Activated B cell treated with CpG ODN at 0.5 μM for 24 hours (primary cell): ENCODE measurements at regions not wholly inside any gene's neighbourhood (a gene's known extent, or its start where the extent isn't known, plus 50 kb on each side); places are given as distances from the start of the nearest gene placed in this dataset.
"Not testable (repeated sequence)": the region's sequence is repeated elsewhere in the genome, so short reads cannot be mapped to it uniquely, and the experiment has no call there.

Experiments
- ATAC-seq: fragments of 200-7000 bp; cut with Tn5 transposase; one replicate; pipeline ENCODE4 v1.10.0; 2021; ENCODE audit warnings: low read depth, mild to moderate bottlenecking, moderate library complexity
- CTCF ChIA-PET: fragments of 350-600 bp; sonication (Branson Sonifier 250); formaldehyde crosslinking; loops from one replicate; lab custom pipeline; 2021; ENCODE audit warnings: antibody characterized with exemption; lab: Charles Lee
- POLR2A ChIA-PET: fragments of 350-600 bp; sonication (Branson Sonifier 250); formaldehyde crosslinking; loops from one replicate; lab custom pipeline; 2021; ENCODE audit warnings: antibody characterized with exemption; lab: Charles Lee
- DNase-seq: peaks from one replicate; pipeline ENCODE4 v3.0.0; 2022
- H3K27ac Mint-ChIP-seq: one replicate; pipeline ENCODE4 v1.8.0; 2020; ENCODE audit warnings: mixed read lengths
- H3K27me3 Mint-ChIP-seq: one replicate; pipeline ENCODE4 v1.8.0; 2021; ENCODE audit warnings: mixed read lengths
- H3K36me3 Mint-ChIP-seq: one replicate; pipeline ENCODE4 v1.8.0; 2021; ENCODE audit warnings: low read depth, mixed read lengths
- H3K4me1 Mint-ChIP-seq: one replicate; pipeline ENCODE4 v1.8.0; 2021; ENCODE audit warnings: mixed read lengths
- H3K4me3 Mint-ChIP-seq: one replicate; pipeline ENCODE4 v1.8.0; 2020; ENCODE audit warnings: mild to moderate bottlenecking, mixed read lengths
- H3K9me3 Mint-ChIP-seq: one replicate; pipeline ENCODE4 v1.8.0; 2020; ENCODE audit warnings: mixed read lengths
- intact Hi-C: fragments of 100-400 bp; cut with micrococcal nuclease; formaldehyde crosslinking; loops from one replicate; pipeline ENCODE4 v1.15.1; 2024
- TF ChIP-seq, protein P1 (sequence below): fragments of 200-600 bp; IDR thresholded peaks from one replicate; pipeline ENCODE4 v1.8.0; 2022; ENCODE audit warnings: antibody characterized with exemption, mild to moderate bottlenecking

DNA sequence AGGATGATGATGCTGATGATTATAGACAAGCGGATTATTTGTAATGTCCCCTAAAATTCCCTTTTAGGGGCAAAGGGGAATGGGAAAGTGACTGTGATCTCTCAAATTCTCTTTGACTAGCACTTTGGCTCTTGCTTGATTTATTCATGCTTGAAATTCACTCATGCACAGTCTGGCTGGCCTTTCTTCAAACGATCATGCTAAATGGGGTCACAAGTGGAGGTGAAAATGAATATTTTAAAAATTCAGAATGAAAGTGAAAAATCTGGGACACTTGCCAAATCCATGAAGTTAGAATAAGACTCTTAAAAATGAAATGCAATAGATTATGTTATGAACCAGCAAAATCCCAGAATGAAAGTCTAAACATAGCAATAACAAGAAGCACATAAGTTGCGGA, 173.4 kb upstream of the RAI2 start:
- TF ChIP-seq, protein P1, sequence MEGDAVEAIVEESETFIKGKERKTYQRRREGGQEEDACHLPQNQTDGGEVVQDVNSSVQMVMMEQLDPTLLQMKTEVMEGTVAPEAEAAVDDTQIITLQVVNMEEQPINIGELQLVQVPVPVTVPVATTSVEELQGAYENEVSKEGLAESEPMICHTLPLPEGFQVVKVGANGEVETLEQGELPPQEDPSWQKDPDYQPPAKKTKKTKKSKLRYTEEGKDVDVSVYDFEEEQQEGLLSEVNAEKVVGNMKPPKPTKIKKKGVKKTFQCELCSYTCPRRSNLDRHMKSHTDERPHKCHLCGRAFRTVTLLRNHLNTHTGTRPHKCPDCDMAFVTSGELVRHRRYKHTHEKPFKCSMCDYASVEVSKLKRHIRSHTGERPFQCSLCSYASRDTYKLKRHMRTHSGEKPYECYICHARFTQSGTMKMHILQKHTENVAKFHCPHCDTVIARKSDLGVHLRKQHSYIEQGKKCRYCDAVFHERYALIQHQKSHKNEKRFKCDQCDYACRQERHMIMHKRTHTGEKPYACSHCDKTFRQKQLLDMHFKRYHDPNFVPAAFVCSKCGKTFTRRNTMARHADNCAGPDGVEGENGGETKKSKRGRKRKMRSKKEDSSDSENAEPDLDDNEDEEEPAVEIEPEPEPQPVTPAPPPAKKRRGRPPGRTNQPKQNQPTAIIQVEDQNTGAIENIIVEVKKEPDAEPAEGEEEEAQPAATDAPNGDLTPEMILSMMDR, result no peak
- no peaks in the 10 kb centered on the region for H3K4me1 Mint-ChIP-seq
- DNase-seq (no peak), ATAC-seq (no peak)
- ChIA-PET POLR2A (no interaction called here), CTCF (no interaction called here)
- intact Hi-C loops, result no loop called here
- peaks cover 3% of the 10 kb centered on the region for H3K9me3 Mint-ChIP-seq
- H3K27ac Mint-ChIP-seq, result no peak overlapping the region
- no peaks in the 10 kb centered on the region for H3K27me3 Mint-ChIP-seq
- H3K36me3 Mint-ChIP-seq, result no peaks in the 10 kb centered on the region
- H3K4me3 Mint-ChIP-seq, result no peak overlapping the region

DNA sequence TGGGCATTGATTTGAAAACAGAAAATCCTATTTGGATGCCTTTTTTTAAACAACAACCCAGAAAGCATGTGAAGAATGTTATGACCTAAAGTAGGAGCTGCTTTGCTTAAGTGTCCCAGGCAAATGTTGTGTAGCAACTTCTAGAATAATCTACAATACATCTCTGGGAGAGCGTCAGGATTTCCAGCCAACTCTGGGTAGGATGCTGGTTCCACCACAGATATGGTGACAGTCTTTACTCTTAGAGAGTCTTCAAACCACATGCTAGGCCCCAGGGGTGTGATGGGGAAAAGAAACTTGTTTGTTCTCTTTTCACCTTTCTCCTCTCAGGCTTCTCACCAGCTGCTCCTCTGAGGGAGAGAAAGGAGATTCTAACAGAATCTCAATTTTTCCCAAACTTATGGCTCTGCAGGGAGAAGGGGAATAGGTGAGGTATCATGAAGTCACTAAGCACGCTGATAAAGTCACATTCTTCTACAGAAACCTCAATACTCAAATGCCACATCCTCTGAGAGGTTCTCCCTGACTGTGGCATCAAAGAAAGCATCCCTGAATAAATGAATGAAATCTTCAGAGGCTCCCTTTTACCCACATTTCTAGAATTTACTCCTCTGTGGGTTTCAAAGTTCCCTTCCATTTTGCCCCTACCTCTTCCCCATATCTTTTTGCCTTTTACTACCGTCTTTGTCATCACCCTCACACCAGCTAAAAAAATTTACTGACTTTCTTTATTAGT, 171.6 kb upstream of the RAI2 start:
- ChIA-PET POLR2A (no interaction called here), CTCF (no interaction called here)
- Mint-ChIP-seq H3K4me1 (no peaks in the 10 kb centered on the region), H3K9me3 (peaks cover 3% of the 10 kb centered on the region), H3K27ac (no peak overlapping the region), H3K27me3 (no peaks in the 10 kb centered on the region), H3K36me3 (no peaks in the 10 kb centered on the region), H3K4me3 (no peak overlapping the region)
- intact Hi-C loops, result no loop called here
- TF ChIP-seq, protein P1, result no peak
- ATAC-seq (no peak), DNase-seq (no peak)

DNA sequence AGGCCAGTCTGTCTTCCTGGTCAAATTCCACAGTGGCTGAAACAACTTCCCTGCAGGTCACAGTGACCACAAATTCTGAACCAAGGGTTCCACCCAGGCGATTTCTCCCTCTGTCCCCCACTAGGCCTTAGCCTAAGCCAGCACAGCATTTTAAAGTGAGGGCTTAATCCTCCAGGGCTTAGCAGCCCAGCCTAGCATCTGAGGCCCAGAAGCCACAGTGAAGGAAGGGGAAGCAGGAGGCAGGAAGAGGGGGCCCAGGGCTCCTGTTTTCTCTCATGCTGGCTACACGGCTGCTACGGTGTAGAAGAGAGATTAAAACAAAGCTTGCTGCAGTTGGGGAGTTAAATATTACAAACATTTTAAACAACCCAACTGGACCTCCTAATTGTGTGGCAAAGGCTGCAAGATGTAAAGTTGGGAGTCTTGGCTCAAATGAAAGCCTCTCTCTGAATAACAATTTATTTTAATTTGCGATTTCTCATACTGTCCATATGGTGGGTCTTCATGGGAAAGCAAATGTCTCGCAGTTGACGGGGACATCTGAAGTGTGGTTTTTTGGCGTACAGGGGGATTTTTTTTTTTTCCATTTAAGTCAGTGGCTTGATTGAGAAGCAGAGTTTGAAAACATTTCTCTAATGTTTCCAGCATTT, 170.8 kb upstream of the RAI2 start:
- H3K27ac Mint-ChIP-seq, result no peak overlapping the region
- POLR2A ChIA-PET, result no interaction called here
- intact Hi-C loops, result no loop called here
- CTCF ChIA-PET, result no interaction called here
- DNase-seq, result no peak
- H3K4me3 Mint-ChIP-seq, result no peak overlapping the region
- no peaks in the 10 kb centered on the region for H3K27me3 Mint-ChIP-seq
- H3K9me3 Mint-ChIP-seq, result peaks cover 3% of the 10 kb centered on the region
- H3K4me1 Mint-ChIP-seq, result no peaks in the 10 kb centered on the region
- H3K36me3 Mint-ChIP-seq, result no peaks in the 10 kb centered on the region
- ATAC-seq, result no peak
- TF ChIP-seq, protein P1, result no peak

- H3K27ac Mint-ChIP-seq, CTCF ChIA-PET, intact Hi-C loops, H3K4me1 Mint-ChIP-seq, DNase-seq, H3K36me3 Mint-ChIP-seq, H3K4me3 Mint-ChIP-seq, ATAC-seq, H3K27me3 Mint-ChIP-seq, H3K9me3 Mint-ChIP-seq: not testable (repeated sequence)
- POLR2A ChIA-PET, result interaction anchor here (0.6 kb wide), 1 partner anchor 8 kb away, joined by 5 read pairs; no protein-coding TSS in a partner anchor
These were observed 169.6 kb upstream of the RAI2 start for GRCh38 chrX:18030656-18031055.

- H3K4me3 Mint-ChIP-seq, result no peak overlapping the region
- no peaks in the 10 kb centered on the region for H3K4me1 Mint-ChIP-seq
- ChIA-PET POLR2A (no interaction called here), CTCF (no interaction called here)
- H3K27ac Mint-ChIP-seq, result no peak overlapping the region
- DNase-seq (no peak), ATAC-seq (no peak)
- no peaks in the 10 kb centered on the region for H3K27me3 Mint-ChIP-seq
- H3K36me3 Mint-ChIP-seq, result no peaks in the 10 kb centered on the region
- intact Hi-C loops, result no loop called here
- TF ChIP-seq, protein P1, result no peak
- peaks cover 3% of the 10 kb centered on the region for H3K9me3 Mint-ChIP-seq
These were observed 165.1 kb upstream of the RAI2 start for GRCh38 chrX:18026166-18026565.
